Tibial nerve (tissue), 4 donors: ENCODE measurements at regions not wholly inside any gene's neighbourhood (a gene's known extent, or its start where the extent isn't known, plus 50 kb on each side); places are given as distances from the start of the nearest gene placed in this dataset.
"Not testable (repeated sequence)": the region's sequence is repeated elsewhere in the genome, so short reads cannot be mapped to it uniquely, and the experiment has no call there.

Experiments used
- DNase-seq, 2 donors: peaks; one replicate each; pipeline ENCODE4 v3.0.0-alpha.2; 2019; ENCODE audit warnings: low spot score in 2 of 2
- H3K27ac ChIP-seq, 4 donors: fragments of 200-600 bp; sonication (generic) in 3 of 4; one replicate each; pipeline ENCODE4 v1.5.1; 2017 to 2019; ENCODE audit warnings: mild to moderate bottlenecking in 1 of 4
- H3K27me3 ChIP-seq, 2 donors: fragments of 200-600 bp; sonication (generic) in 1 of 2; one replicate each; pipeline versions ENCODE4 v1.5.1 to v1.6.0; 2017 to 2019
- H3K36me3 ChIP-seq, 3 donors: fragments of 200-600 bp; sonication (generic); one replicate each; pipeline ENCODE4 v1.5.1; 2018 to 2019
- H3K4me1 ChIP-seq, 4 donors: fragments of 200-600 bp; sonication (generic) in 3 of 4; one replicate each; pipeline ENCODE4 v1.5.1; 2017 to 2019
- H3K4me3 ChIP-seq, 4 donors: fragments of 200-600 bp; sonication (generic) in 3 of 4; one replicate each; pipeline ENCODE4 v1.5.1; 2017 to 2019; ENCODE audit warnings: mild to moderate bottlenecking in 1 of 4, moderate library complexity in 1 of 4
- H3K9me3 ChIP-seq, 4 donors: fragments of 200-600 bp; sonication (generic) in 3 of 4; one replicate each; pipeline ENCODE4 v1.5.1; 2017 to 2019
- EP300 ChIP-seq, 2 donors: sonication (generic); formaldehyde crosslinking; IDR thresholded peaks; one replicate each; pipeline ENCODE4 v1.6.1; 2017; ENCODE audit warnings: antibody characterized with exemption in 2 of 2, mild to moderate bottlenecking in 1 of 2
- POLR2A ChIP-seq, 2 donors: fragments of 450-650 bp; IDR thresholded peaks; one replicate each; pipeline ENCODE4 v1.6.1; 2017; ENCODE audit warnings: antibody characterized with exemption in 2 of 2, mild to moderate bottlenecking in 2 of 2, moderate library complexity in 2 of 2
- WGBS, 2 donors: methylation state at CpG; one replicate each; pipeline ENCODE4 v1.1.5; 2018; 5-methylcytosine and 5-hydroxymethylcytosine counted together
- TF ChIP-seq, protein P1 (sequence below), 5 experiments: fragments of 200-600 bp in 3 of 5; fragments of 450-650 bp in 2 of 5; sonication (generic) in 3 of 5; IDR thresholded peaks; one replicate each; pipeline ENCODE4 v1.5.1; 2016 to 2019; ENCODE audit warnings: antibody characterized with exemption in 5 of 5, mild to moderate bottlenecking in 3 of 5, moderate library complexity in 2 of 5

DNA sequence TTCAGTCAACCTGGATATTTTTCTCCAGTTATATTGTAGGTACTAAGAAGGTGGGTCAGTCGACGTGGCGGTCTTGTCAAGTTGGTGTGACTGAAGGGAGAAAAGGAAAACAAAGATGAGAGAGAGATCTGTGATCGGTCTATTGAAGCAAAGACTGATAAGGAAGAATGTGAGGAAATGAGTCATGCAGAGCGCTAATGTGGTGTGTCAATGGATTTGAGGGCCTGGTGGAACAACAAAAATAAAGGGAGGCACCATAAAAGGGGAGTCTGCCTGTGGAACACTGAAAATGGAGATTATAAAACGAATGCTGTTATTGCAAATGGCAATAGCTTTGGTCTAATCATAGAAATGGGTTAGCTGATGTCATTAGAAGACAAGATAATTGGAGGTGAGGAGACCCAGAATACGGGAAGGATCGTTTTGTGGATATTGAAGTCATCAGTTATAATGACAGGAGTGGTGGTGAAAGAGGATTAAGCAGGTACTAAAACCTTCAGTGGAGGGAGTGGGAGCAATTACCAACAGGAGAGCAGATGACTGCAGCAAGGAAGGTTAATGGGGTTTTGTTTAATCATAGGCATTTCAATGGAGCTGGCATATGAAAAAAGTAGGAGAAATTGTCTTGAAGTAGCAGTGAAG lies 599.1 kb upstream of the FSHR start:
- Histone ChIP-seq H3K36me3 (no peaks in the 10 kb centered on the region), H3K27ac (no peak overlapping the region), H3K9me3 (no peaks in the 10 kb centered on the region), H3K27me3 (no peaks in the 10 kb centered on the region), H3K4me1 (no peaks in the 10 kb centered on the region), H3K4me3 (no peak overlapping the region)
- no peak for TF ChIP-seq POLR2A (IDR thresholded peaks at IDR 0.05)
- TF ChIP-seq, protein P1, sequence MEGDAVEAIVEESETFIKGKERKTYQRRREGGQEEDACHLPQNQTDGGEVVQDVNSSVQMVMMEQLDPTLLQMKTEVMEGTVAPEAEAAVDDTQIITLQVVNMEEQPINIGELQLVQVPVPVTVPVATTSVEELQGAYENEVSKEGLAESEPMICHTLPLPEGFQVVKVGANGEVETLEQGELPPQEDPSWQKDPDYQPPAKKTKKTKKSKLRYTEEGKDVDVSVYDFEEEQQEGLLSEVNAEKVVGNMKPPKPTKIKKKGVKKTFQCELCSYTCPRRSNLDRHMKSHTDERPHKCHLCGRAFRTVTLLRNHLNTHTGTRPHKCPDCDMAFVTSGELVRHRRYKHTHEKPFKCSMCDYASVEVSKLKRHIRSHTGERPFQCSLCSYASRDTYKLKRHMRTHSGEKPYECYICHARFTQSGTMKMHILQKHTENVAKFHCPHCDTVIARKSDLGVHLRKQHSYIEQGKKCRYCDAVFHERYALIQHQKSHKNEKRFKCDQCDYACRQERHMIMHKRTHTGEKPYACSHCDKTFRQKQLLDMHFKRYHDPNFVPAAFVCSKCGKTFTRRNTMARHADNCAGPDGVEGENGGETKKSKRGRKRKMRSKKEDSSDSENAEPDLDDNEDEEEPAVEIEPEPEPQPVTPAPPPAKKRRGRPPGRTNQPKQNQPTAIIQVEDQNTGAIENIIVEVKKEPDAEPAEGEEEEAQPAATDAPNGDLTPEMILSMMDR (IDR thresholded peaks at IDR 0.05), result no peak
- no peak for TF ChIP-seq EP300 (IDR thresholded peaks at IDR 0.05)
- 52 to 53% methylated on average over 8 of the region's 8 CpGs for WGBS, 2 donors
- no peak for DNase-seq

DNA sequence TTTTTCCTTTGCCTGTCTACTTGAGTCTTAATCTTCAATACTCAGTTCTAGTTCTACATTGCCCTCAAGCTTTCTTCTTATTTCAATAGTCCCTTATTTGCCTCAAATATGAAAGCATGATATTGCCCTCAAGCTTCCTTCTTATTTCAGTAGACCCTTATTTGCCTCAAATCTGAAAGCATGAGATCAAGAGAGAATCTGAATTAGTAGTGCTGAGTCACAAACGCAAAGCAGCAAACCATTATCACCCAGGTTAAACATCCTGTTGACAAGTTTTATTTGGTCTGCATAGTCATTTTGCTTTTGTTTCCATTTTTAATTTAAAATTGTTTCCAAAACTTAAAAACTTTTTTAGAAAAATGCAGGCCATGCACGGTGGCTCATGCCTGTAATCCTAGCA lies 583.3 kb upstream of the FSHR start:
- H3K4me3 ChIP-seq, result no peak overlapping the region
- H3K36me3 ChIP-seq, result no peaks in the 10 kb centered on the region
- no peaks in the 10 kb centered on the region for H3K9me3 ChIP-seq
- no peak for TF ChIP-seq POLR2A (IDR thresholded peaks at IDR 0.05)
- TF ChIP-seq, protein P1 (IDR thresholded peaks at IDR 0.05), result no peak
- TF ChIP-seq EP300 (IDR thresholded peaks at IDR 0.05), result no peak
- no peak overlapping the region for H3K27ac ChIP-seq
- 82 to 85% methylated on average over 2 of the region's 2 CpGs for WGBS, 2 donors
- no peak for DNase-seq
- no peaks in the 10 kb centered on the region for H3K27me3 ChIP-seq
- no peaks in the 10 kb centered on the region for H3K4me1 ChIP-seq

DNA sequence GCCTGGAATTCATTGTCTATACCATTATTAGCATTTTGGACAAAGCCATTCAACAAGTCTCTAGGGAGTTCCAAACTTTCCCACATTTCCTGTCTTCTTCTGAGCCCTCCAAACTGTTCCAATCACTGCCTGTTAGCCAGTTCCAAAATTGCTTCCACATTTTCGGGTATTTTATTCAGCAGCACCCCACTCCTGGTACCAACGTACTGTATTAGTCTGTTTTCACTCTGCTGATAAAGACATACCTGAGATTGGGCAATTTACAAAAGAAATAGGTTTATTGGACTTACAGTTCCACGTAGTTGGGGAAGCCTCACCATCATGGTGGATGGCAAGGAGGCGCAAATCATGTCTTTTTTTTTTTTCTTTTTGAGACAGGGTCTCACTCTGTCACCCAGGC lies 578.6 kb upstream of the FSHR start:
- not testable (repeated sequence) for H3K4me3 ChIP-seq, H3K4me1 ChIP-seq, H3K27ac ChIP-seq, DNase-seq, H3K27me3 ChIP-seq, H3K9me3 ChIP-seq, H3K36me3 ChIP-seq
- 94% methylated on average over 4 of the region's 4 CpGs for WGBS, 2 donors

DNA sequence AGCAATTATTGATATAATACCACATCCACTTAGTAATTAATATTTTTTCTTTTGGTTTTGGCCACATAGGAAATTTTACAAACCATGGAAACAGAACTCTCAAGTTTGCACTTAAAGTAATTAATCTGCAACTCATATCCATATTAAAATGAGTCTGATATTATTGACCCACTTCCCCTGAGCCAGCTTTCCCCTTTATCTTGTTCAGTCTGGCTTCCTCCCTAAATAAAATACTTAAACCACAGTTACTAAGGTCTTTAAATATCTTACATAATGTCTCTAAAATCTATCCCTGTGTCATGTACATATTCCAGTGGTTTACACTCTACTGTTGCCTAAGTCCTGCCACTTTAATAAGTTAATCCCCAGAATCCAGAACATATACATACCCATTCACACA lies 564.9 kb upstream of the FSHR start:
- Histone ChIP-seq H3K4me3 (no peak overlapping the region), H3K4me1 (no peaks in the 10 kb centered on the region), H3K27me3 (no peaks in the 10 kb centered on the region), H3K9me3 (peaks cover 0 to under 1% (median 0%) of the 10 kb centered on the region in 4 donors), H3K36me3 (no peaks in the 10 kb centered on the region), H3K27ac (no peak overlapping the region)
- TF ChIP-seq POLR2A (IDR thresholded peaks at IDR 0.05), result no peak
- TF ChIP-seq EP300 (IDR thresholded peaks at IDR 0.05), result no peak
- TF ChIP-seq, protein P1 (IDR thresholded peaks at IDR 0.05), result no peak
- DNase-seq, result no peak

DNA sequence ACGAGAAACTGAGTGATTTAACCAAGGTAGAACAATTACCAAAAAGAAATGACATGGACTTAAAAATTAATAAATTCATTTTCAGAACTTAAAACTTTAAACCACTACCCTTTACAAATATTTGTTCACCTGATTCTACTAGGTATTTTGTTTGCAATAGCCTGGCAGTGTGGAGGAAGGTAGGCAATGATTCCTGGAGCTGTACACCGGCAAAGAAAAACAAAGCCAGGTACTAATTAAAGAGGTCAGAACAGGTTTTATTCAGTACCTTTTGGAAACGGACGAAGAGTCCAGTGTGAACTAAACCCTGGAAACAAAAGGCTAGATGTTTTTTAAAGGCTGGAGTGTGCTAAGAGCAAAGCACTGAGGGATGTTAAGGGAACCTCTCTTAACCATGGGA lies 561.3 kb upstream of the FSHR start:
- TF ChIP-seq, protein P1 (IDR thresholded peaks at IDR 0.05), result no peak
- TF ChIP-seq POLR2A (IDR thresholded peaks at IDR 0.05) (no peak), EP300 (IDR thresholded peaks at IDR 0.05) (no peak)
- 85 to 92% methylated on average over 4 of the region's 4 CpGs for WGBS, 2 donors
- Histone ChIP-seq H3K4me3 (no peak overlapping the region), H3K4me1 (no peaks in the 10 kb centered on the region), H3K9me3 (peaks cover 0 to 5% (median 0%) of the 10 kb centered on the region in 4 donors), H3K36me3 (no peaks in the 10 kb centered on the region), H3K27ac (no peak overlapping the region), H3K27me3 (no peaks in the 10 kb centered on the region)
- DNase-seq, result no peak

DNA sequence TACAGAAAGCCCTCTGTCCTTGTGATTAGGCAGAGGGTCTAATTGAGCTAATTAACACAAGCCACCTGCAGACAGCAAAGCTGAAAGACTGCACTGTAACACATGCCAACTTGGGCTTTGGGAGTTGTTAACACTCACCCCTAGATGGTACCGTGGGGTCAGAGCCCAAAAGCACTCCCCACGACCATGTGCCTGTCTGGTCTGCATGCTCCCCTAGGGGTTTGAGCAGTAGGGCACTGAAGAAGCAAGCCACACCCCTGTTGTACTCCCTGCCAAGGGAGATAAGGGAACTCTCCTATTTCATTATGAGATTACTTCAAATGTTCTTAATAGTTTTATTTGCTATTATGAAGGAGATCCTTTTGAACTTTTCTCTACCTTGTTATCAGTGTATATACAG lies 560.1 kb upstream of the FSHR start:
- 58 to 74% methylated on average over 2 of the region's 2 CpGs for WGBS, 2 donors
- no peaks in the 10 kb centered on the region for H3K4me1 ChIP-seq

More for the DNA sequence above, 560.1 kb upstream of the FSHR start:
- TF ChIP-seq POLR2A (IDR thresholded peaks at IDR 0.05) (no peak), EP300 (IDR thresholded peaks at IDR 0.05) (no peak)
- TF ChIP-seq, protein P1 (IDR thresholded peaks at IDR 0.05), result no peak
- H3K4me3 ChIP-seq, result no peak overlapping the region
- no peaks in the 10 kb centered on the region for H3K27me3 ChIP-seq
- peaks cover 0 to 5% (median 0%) of the 10 kb centered on the region in 4 donors for H3K9me3 ChIP-seq
- no peak overlapping the region for H3K27ac ChIP-seq
- no peak for DNase-seq
- H3K36me3 ChIP-seq, result no peaks in the 10 kb centered on the region
